ENCODE measurements at regions not wholly inside any gene's neighbourhood (a gene's known extent, or its start where the extent isn't known, plus 50 kb on each side); places are given as distances from the start of the nearest gene placed in this dataset.

- Histone ChIP-seq H3K27ac (ENCODE audit: insufficient read length, low read depth, low read length) (no peak overlapping the region), H4K91ac (ENCODE audit: insufficient read length, low read depth, low read length) (no peak overlapping the region)
These were observed 92.4 kb upstream of the LIFR start for GRCh38 chr5:38648703-38649291.

More at GRCh38 chr5:38648703-38649291, 92.4 kb upstream of the LIFR start:
- H2BK15ac ChIP-seq (ENCODE audit: low read depth, low read length) = no peak overlapping the region
- no peak overlapping the region for H2BK5ac ChIP-seq (ENCODE audit: insufficient read length, low read length)
- H3K9me3 ChIP-seq (ENCODE audit: control insufficient read depth, low read depth, low read length) = no peaks in the 10 kb centered on the region
- peaks cover 13% of the 10 kb centered on the region in 2 experiments for H3K4me1 Mint-ChIP-seq
- no peaks in the 10 kb centered on the region; the same call in 1 of the 2 replicates for H3K4me1 ChIP-seq (ENCODE audit: insufficient read depth, low read length)
- no peaks in the 10 kb centered on the region for H3K79me2 ChIP-seq (ENCODE audit: insufficient read depth, low read length)
- H4K5ac ChIP-seq (ENCODE audit: insufficient read length, low read depth, low read length) = no peak overlapping the region
- H3T11ph ChIP-seq (ENCODE audit: low read length) = no peak overlapping the region
- DNase-seq = no peak
- no peaks in the 10 kb centered on the region; a peak in 1 of 5 replicates for H3K9me3 Mint-ChIP-seq
- H3K9ac ChIP-seq (ENCODE audit: extremely low read depth, insufficient read length, low read length) = no peak overlapping the region
- no peaks in the 10 kb centered on the region for H3K27me3 Mint-ChIP-seq (ENCODE audit: low read depth)
- H3K23ac ChIP-seq (ENCODE audit: insufficient read length, low read depth, low read length) = no peak overlapping the region
- no peak overlapping the region for H2BK12ac ChIP-seq (ENCODE audit: insufficient read length, low read depth, low read length)
- no peak overlapping the region for H4K8ac ChIP-seq (replicated peaks; ENCODE audit: insufficient read length, low read depth, low read length)
- H3K18ac ChIP-seq (ENCODE audit: insufficient read length, low read depth, low read length) = no peak overlapping the region
- H3K36me3 Mint-ChIP-seq (ENCODE audit: insufficient read depth in 1 of 3, low read depth in 3 of 3) = no peaks in the 10 kb centered on the region; a peak in 1 of 7 replicates
- WGBS (ENCODE audit: extremely low coverage, insufficient read length, low lambda C conversion rate) = no CpG with 5 or more reads among the region's 3 CpGs
- no peak overlapping the region for H2AFZ ChIP-seq (ENCODE audit: low read length)
- no peak overlapping the region for H3K4me2 ChIP-seq (ENCODE audit: insufficient read depth, insufficient read length, low read length)
- no peak overlapping the region for H3K4me3 Mint-ChIP-seq
- TF ChIP-seq CTCF (conservative IDR thresholded peaks at IDR 0.05) = no peak
- no peak overlapping the region for H3K4ac ChIP-seq (ENCODE audit: low read depth, low read length)
- no peak overlapping the region for H2BK120ac ChIP-seq (ENCODE audit: low read depth, low read length, poor library complexity, severe bottlenecking)
- no peaks in the 10 kb centered on the region for H3K23me2 ChIP-seq (ENCODE audit: insufficient read length, low read depth, low read length, poor library complexity, severe bottlenecking)
- no peak overlapping the region for H2AK5ac ChIP-seq (ENCODE audit: insufficient read length, low read length)
- no peak overlapping the region for H3K56ac ChIP-seq (ENCODE audit: insufficient read length, low read depth, low read length)
- H3K27me3 ChIP-seq (ENCODE audit: insufficient read depth, low read length) = no peaks in the 10 kb centered on the region
- no peak overlapping the region for H3K27ac Mint-ChIP-seq
- H2BK20ac ChIP-seq (ENCODE audit: low read depth, low read length, poor library complexity, severe bottlenecking) = no peak overlapping the region
- H3K14ac ChIP-seq (ENCODE audit: insufficient read depth, low read length) = no peak overlapping the region
- no peaks in the 10 kb centered on the region for H3K79me1 ChIP-seq (ENCODE audit: insufficient read depth, low read depth, low read length, poor library complexity, severe bottlenecking)
- peaks cover 2% of the 10 kb centered on the region for H4K20me1 ChIP-seq (ENCODE audit: control insufficient read depth, insufficient read depth, insufficient read length)

Measured in H9 (cell line).